A549 (cell line): ENCODE measurements at regions not wholly inside any gene's neighbourhood (a gene's known extent, or its start where the extent isn't known, plus 50 kb on each side); places are given as distances from the start of the nearest gene placed in this dataset.
"Not testable (repeated sequence)": the region's sequence is repeated elsewhere in the genome, so short reads cannot be mapped to it uniquely, and the experiment has no call there.

ENCODE experiments used
- ATAC-seq, 2 experiments: fragments of 200-7000 bp in 1 of 2; fragments of >200 bp in 1 of 2; cut with Nextera tagmentation in 1 of 2; cut with Tn5 transposase in 1 of 2; 3 replicates each; pipeline versions ENCODE4 v1.8.0 to v1.9.1; 2018 to 2020; ENCODE audit warnings: mild to moderate bottlenecking in 1 of 2, moderate library complexity in 1 of 2
- CTCF ChIA-PET: fragments of 300-600 bp; sonication (Branson Sonifier 250); formaldehyde crosslinking; extraction: SDS; loops from one replicate; lab custom pipeline; 2021; ENCODE audit warnings: antibody characterized with exemption, inconsistent platforms; lab: Yijun Ruan, JAX
- POLR2A ChIA-PET: fragments of 350-600 bp; formaldehyde crosslinking; extraction: SDS; loops from one replicate; lab custom pipeline; 2021; ENCODE audit warnings: antibody characterized with exemption, inconsistent platforms; lab: Yijun Ruan, JAX
- DNase-seq, 2 experiments: peaks; one replicate each; pipeline versions ENCODE4 v3.0.0 to v3.0.0-alpha.2; 2011 to 2016; ENCODE audit warnings: low read depth in 1 of 2, low spot score in 1 of 2
- FAIRE-seq: peaks from 2 replicates; lab custom pipeline; 2011; peaks lifted over from hg19 to GRCh38; lab: Jason Lieb, UNC
- H3K27ac ChIP-seq, 2 experiments: fragments of >200 bp; sonication (Bioruptor Twin); formaldehyde crosslinking; 3 replicates each; pipeline ENCODE4 v1.5.1; 2016 to 2017
- H3K4me1 ChIP-seq: fragments of >200 bp; sonication (Bioruptor Twin); formaldehyde crosslinking; 3 replicates; pipeline ENCODE4 v1.6.1; 2016
- H3K4me2 ChIP-seq: fragments of >200 bp; sonication (Bioruptor Twin); formaldehyde crosslinking; 3 replicates; pipeline ENCODE4 v1.6.1; 2016
- H3K4me3 ChIP-seq: fragments of >200 bp; sonication (Bioruptor Twin); formaldehyde crosslinking; 3 replicates; pipeline ENCODE4 v1.5.1; 2016
- H3K9me3 ChIP-seq: fragments of >200 bp; sonication (Bioruptor Twin); formaldehyde crosslinking; 3 replicates; pipeline ENCODE4 v1.6.1; 2016
- CHD2 ChIP-seq: fragments of 150-350 bp; IDR thresholded peaks from 2 replicates; pipeline ENCODE4 v1.6.1; 2014; ENCODE audit warnings: low read length; ENCODE audit not compliant: partially characterized antibody
- CHD4 ChIP-seq: fragments of 200-600 bp; sonication (generic); IDR thresholded peaks from 2 replicates; pipeline ENCODE4 v1.6.1; 2016; ENCODE audit warnings: antibody characterized with exemption, mild to moderate bottlenecking, borderline replicate concordance
- ESRRA ChIP-seq: fragments of 150-350 bp; IDR thresholded peaks from 2 replicates; pipeline ENCODE4 v1.6.1; 2014; ENCODE audit warnings: mild to moderate bottlenecking, low read length, borderline replicate concordance
- KDM1A ChIP-seq: fragments of 200-600 bp; sonication (generic); IDR thresholded peaks from 2 replicates; pipeline ENCODE4 v1.6.1; 2016; ENCODE audit warnings: low read depth, mild to moderate bottlenecking
- NR3C1 ChIP-seq: fragments of >200 bp; sonication (Bioruptor Twin); formaldehyde crosslinking; IDR thresholded peaks from 3 replicates; pipeline ENCODE4 v1.6.1; 2017
- POLR2A ChIP-seq: IDR thresholded peaks from 2 replicates; pipeline ENCODE4 v1.6.1; 2012; ENCODE audit warnings: mild to moderate bottlenecking, low read length
- RAD21 ChIP-seq, 2 experiments: fragments of >200 bp in 1 of 2; sonication (Bioruptor Twin) in 1 of 2; formaldehyde crosslinking in 1 of 2; IDR thresholded peaks in 1 of 2; conservative IDR thresholded peaks in 1 of 2; 2 replicates in 1 of 2; 3 replicates in 1 of 2; pipeline ENCODE4 v1.6.1; 2012 to 2018; ENCODE audit warnings: inconsistent platforms in 1 of 2
- SMC3 ChIP-seq: fragments of >200 bp; sonication (Bioruptor Twin); formaldehyde crosslinking; IDR thresholded peaks from 3 replicates; pipeline ENCODE4 v1.6.1; 2018; ENCODE audit warnings: inconsistent platforms
- TFCP2L1 ChIP-seq: fragments of 250-450 bp; sonication (Bioruptor Pico); IDR thresholded peaks from 2 replicates; pipeline ENCODE4 v1.5.0; 2021; ENCODE audit warnings: mild to moderate bottlenecking
- WGBS: methylation state at CpG from one replicate; pipeline ENCODE4 v1.1.6; 2017; ENCODE audit errors: missing lambda C conversion rate; 5-methylcytosine and 5-hydroxymethylcytosine counted together
- TF ChIP-seq, protein P1 (sequence below): fragments of 250-450 bp; sonication (Bioruptor Pico); IDR thresholded peaks from 2 replicates; pipeline ENCODE4 v1.5.0; 2021; ENCODE audit warnings: mild to moderate bottlenecking, moderate library complexity, borderline replicate concordance
- TF ChIP-seq, protein P2 (sequence below): fragments of 200-600 bp; sonication (generic); IDR thresholded peaks from 2 replicates; pipeline ENCODE4 v1.6.1; 2016; ENCODE audit warnings: antibody characterized with exemption, mild to moderate bottlenecking, moderate library complexity

DNA sequence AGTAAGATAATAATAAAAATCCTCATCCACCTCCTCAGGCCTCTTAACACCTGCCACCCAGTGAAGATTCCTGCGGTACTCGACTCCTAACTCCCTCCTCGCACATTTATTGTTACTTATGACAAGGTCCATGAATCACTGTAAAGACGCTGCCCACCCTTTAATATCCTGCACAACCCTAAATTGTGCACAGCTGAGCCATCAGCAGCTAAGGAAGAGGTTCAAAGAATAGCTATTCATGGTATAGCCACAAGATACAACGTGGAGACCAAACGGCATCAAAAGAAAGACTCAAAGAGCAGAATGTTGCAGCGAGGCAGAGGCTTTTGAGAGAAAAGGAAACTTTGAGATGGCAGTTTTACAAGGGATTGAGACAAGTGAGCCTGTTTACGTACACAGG, 266.3 kb downstream of the SATB2 start:
- 28% methylated on average over 8 of the region's 8 CpGs for WGBS

DNA sequence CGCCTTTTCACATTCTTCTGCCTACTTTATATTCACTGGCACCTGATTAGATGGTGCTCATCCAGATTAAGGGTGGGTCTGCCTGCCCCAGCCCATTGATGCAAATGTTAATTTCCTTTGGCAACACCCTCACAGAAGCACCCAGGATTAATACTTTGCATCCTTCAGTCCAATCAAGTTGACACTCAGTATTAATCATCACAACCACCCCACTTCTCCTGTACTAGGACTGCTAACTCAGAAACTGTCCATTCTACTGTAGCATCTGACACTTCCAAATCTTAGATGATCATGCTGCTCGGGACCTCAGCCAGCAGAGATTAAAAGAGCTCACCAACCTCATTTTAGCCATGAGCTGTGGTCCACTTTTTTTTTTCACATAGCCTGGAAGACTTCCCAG, 268.5 kb downstream of the SATB2 start:
- Histone ChIP-seq H3K4me2 (no peak overlapping the region), H3K4me3 (no peak overlapping the region)
- 4% methylated on average over 2 of the region's 2 CpGs for WGBS
- no peak for FAIRE-seq
- TF ChIP-seq POLR2A (no peak), CHD2 (no peak), KDM1A (no peak), NR3C1 (no peak), TFCP2L1 (CRISPR knock-in tag) (no peak), RAD21 (conservative IDR thresholded peaks at IDR 0.05 in 1 of 2, IDR thresholded peaks at IDR 0.05 in 1 of 2) (no peak), CHD4 (no peak)
- TF ChIP-seq, protein P1, sequence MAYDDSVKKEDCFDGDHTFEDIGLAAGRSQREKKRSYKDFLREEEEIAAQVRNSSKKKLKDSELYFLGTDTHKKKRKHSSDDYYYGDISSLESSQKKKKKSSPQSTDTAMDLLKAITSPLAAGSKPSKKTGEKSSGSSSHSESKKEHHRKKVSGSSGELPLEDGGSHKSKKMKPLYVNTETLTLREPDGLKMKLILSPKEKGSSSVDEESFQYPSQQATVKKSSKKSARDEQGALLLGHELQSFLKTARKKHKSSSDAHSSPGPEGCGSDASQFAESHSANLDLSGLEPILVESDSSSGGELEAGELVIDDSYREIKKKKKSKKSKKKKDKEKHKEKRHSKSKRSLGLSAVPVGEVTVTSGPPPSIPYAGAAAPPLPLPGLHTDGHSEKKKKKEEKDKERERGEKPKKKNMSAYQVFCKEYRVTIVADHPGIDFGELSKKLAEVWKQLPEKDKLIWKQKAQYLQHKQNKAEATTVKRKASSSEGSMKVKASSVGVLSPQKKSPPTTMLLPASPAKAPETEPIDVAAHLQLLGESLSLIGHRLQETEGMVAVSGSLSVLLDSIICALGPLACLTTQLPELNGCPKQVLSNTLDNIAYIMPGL (CRISPR knock-in tag): no peak
- TF ChIP-seq, all 56 proteins: peak for 0
- ChIA-PET POLR2A (no interaction called here), CTCF (no interaction called here)
- no peak for DNase-seq
- H3K9me3 ChIP-seq: no peaks in the 10 kb centered on the region
- ATAC-seq: no peak
- no peaks in the 10 kb centered on the region for H3K4me1 ChIP-seq
- no peak overlapping the region for H3K27ac ChIP-seq

More for the DNA sequence above, 266.3 kb downstream of the SATB2 start:
- no peak for DNase-seq
- no peak overlapping the region for H3K4me3 ChIP-seq
- no peaks in the 10 kb centered on the region for H3K9me3 ChIP-seq
- no peaks in the 10 kb centered on the region for H3K4me1 ChIP-seq
- ChIA-PET POLR2A (no interaction called here), CTCF (interaction anchor here (0.6 to 1.0 kb wide), 3 partner anchors 10 to 712 kb away, joined by 3 read pairs; no protein-coding TSS in a partner anchor)
- no peak overlapping the region for H3K27ac ChIP-seq
- TF ChIP-seq, protein P2, sequence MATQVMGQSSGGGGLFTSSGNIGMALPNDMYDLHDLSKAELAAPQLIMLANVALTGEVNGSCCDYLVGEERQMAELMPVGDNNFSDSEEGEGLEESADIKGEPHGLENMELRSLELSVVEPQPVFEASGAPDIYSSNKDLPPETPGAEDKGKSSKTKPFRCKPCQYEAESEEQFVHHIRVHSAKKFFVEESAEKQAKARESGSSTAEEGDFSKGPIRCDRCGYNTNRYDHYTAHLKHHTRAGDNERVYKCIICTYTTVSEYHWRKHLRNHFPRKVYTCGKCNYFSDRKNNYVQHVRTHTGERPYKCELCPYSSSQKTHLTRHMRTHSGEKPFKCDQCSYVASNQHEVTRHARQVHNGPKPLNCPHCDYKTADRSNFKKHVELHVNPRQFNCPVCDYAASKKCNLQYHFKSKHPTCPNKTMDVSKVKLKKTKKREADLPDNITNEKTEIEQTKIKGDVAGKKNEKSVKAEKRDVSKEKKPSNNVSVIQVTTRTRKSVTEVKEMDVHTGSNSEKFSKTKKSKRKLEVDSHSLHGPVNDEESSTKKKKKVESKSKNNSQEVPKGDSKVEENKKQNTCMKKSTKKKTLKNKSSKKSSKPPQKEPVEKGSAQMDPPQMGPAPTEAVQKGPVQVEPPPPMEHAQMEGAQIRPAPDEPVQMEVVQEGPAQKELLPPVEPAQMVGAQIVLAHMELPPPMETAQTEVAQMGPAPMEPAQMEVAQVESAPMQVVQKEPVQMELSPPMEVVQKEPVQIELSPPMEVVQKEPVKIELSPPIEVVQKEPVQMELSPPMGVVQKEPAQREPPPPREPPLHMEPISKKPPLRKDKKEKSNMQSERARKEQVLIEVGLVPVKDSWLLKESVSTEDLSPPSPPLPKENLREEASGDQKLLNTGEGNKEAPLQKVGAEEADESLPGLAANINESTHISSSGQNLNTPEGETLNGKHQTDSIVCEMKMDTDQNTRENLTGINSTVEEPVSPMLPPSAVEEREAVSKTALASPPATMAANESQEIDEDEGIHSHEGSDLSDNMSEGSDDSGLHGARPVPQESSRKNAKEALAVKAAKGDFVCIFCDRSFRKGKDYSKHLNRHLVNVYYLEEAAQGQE: no peak
- no peak for TF ChIP-seq SMC3
- no peak for ATAC-seq
- no peak overlapping the region for H3K4me2 ChIP-seq
- FAIRE-seq: no peak

DNA sequence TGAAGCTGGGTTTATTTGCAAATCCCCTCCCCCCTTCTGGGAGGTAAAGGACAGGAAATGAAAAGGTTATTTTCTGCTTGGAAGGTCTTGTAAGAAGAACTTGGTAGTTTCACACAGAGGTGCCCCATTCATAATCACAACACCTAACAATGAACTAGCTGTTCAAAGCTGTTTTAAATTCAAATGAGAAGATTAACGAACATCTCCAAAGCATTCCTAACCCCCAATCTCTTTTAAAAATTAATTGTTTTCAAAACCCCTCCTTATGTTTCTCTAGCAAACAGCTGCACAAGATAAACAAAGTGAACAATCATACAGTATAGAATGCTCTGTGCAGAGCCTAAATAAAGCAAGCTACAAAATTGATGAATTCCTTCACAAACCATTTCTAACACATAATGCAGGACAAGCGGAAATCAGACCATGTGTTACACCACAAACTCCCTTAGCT, 271.4 kb downstream of the SATB2 start:
- FAIRE-seq: no peak
- CTCF ChIA-PET: no interaction called here
- no peak overlapping the region for H3K4me3 ChIP-seq
- TF ChIP-seq CHD4 (no peak), ESRRA (no peak)
- TF ChIP-seq, all 56 proteins: peak for 0
- 27% methylated on average over 2 of the region's 2 CpGs for WGBS
- Histone ChIP-seq H3K4me1 (no peaks in the 10 kb centered on the region), H3K27ac (no peak overlapping the region), H3K9me3 (no peaks in the 10 kb centered on the region), H3K4me2 (no peak overlapping the region)
- no peak for ATAC-seq
- POLR2A ChIA-PET: no interaction called here
- DNase-seq: no peak

DNA sequence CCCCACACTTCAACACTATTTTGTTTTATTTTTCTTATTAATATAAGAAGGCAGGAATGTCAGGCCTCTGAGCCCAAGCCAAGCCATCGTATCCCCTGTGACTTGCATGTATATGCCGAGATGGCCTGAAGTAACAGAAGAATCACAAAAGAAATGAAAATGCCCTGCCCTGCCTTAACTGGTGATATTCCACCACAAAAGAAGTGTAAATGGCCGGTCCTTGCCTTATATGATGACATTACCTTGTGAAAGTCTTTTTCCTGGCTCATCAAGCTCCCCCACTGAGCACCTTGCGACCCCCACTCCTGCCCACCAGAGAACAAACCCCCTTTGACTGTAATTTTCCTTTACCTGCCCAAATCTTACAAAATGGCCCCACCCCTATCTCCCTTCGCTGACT, 272.6 kb downstream of the SATB2 start:
- DNase-seq, ATAC-seq, H3K4me2 ChIP-seq, FAIRE-seq, H3K27ac ChIP-seq, CTCF ChIA-PET, H3K9me3 ChIP-seq, H3K4me1 ChIP-seq, H3K4me3 ChIP-seq, POLR2A ChIA-PET: not testable (repeated sequence)
- WGBS: 46% methylated on average over 5 of the region's 5 CpGs
